ENCODE measurements at regions not wholly inside any gene's neighbourhood (a gene's known extent, or its start where the extent isn't known, plus 50 kb on each side); places are given as distances from the start of the nearest gene placed in this dataset.

DNA sequence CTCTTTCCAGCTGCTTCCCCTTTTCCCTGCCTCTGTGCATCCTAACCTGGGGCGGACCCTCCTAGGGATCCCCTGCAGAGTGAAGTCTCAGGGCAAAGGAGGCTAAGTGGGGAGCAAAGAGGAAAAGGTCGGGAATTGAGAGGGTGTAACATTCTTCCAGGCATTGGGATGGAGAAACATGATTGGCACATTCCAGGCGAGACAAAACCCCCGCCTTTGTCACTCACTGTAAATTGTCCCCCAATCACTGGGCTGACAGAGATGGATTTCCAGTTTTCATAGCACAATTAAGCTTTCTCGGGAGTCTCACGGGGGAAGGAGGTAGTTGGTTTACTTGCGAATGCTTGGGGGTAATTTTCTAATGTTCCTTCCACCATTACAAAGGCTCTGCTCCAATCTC is 74.9 kb downstream of the MIAT start:
- no peak for DNase-seq (ENCODE audit: low read depth)

- no peak for DNase-seq (ENCODE audit: low read depth)
Measured at GRCh38 chr22:26734339-26735018, 77.1 kb downstream of the MIAT start.

DNA sequence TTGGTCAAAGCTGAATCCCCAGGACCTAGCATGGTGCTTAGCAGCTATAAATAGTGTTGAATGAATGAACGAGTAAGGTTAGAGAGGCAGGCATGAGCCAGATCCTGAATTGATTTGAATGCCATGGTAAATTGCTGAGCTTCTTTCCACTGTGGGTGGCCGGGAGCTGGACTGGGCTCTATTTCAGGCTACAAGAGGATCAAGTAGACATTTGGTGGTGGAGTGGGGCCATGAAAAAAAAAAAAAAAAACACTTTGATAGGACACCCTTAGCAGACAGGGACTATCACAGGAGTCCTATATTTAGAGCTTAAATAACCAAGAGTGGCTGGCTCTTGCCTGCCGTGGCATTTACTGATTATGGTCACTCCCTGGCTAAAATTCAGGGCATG is 77.6 kb downstream of the MIAT start:
- no peak for DNase-seq (ENCODE audit: low read depth)

GRCh38 chr22:26737262-26737661 is 79.9 kb downstream of the MIAT start:
- no peak for DNase-seq (ENCODE audit: low read depth)

DNA sequence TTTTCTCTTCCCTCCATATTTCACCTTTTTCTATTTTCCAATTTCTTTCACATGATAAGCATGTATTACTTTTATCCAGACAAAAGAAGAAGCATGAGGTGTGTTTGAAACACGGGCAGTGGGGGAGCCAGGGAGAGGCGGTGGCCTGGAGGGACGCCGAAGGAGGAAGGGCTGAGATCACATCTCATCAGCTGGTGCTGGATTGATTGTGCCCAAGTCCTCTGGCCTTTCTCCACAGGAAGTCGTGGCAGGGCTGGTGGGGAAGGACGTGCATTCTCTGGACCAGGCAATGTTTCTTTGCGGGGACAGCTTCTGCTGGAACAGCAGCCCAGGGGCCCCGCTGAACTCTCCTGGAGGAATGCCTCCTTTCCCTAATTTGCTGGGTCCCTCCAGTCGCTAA is 82.9 kb downstream of the MIAT start:
- DNase-seq (ENCODE audit: low read depth) = no peak

GRCh38 chr22:26743149-26743548 is 85.8 kb downstream of the MIAT start:
- DNase-seq (ENCODE audit: low read depth) = no peak

DNA sequence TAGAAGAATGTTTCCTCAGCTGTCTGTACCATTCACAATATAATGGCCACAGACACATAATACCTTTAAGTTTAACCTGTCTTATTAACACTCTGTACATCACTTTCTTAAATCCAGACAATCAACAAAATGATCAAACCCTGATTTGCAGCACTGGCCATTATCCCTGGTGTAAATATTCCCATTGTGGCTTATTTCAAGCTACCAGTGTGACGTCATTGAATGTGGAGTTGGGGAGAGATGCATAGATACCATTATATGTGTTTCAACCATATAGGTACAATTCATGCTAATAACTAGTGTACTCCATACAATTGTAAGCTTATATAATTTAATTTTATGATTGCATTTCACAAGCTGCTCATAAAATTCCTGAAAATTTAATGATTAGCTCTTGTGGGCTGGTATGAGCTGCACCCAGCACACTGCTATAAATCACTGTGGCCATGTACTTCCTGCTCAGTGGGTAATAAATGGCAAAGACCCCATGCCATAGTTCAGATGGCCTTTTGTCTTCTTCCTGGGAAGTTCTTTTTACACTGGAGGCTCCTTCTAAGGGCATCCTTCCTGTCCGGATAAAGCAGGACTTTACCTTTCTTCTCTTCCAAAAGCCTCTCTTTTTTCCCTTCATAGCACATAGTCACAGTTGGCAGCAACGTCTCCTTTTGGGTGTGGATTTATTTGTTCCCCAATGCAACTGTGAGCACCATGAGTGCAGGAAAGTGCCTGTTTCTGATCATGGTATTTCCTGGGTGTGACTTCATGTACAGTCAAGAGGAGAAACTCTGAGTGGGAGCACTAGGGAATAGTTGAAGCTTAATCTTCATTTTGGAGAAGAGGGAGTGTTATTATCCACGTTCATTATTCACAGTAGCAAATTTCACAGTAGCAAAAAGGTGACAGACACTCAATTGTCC is 87.8 kb downstream of the MIAT start:
- DNase-seq (ENCODE audit: low read depth) = no peak

GRCh38 chr22:26746311-26746710 is 88.9 kb downstream of the MIAT start:
- no peak for DNase-seq (ENCODE audit: low read depth)

GRCh38 chr22:26748845-26749244 is 91.5 kb downstream of the MIAT start:
- no peak for DNase-seq (ENCODE audit: low read depth)

GRCh38 chr22:26751217-26751616 is 93.8 kb downstream of the MIAT start:
- no peak for DNase-seq (ENCODE audit: low read depth)

DNA sequence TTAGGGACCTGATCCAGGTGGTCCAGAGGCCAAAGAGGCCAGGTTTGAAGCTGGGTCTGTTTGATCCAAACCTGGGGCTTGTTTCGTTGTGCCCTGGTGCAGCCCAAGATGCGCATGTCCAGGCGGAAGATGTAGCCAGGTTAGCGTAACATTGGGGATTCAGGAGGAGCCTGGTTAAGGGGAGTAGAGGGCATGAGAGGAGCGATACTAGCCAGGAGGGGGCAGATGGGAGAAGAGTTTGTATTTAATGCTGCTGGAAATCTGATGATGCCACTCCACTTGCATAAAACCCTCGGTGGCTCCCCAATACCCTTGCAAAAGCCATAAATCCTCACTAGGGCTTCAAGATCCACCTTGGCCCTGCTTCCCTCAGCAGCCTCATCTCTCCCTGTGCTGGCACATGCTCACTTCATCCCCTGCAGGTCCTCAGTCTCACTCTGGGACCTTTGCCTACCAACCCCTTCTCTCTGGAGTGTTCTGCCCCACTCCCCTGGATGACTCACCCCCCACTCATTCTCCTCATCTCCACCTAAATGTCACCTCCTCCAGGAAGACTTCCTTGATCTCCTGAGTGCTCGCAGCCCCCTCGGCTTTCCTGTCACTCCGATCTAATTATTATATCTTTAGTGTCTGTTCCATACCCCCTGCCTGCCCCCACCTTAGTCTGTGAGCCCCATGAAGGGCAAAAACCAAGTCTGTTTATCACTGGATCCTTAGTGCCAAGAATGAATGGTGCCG is 95.9 kb downstream of the MIAT start:
- DNase-seq (ENCODE audit: low read depth) = no peak

GRCh38 chr22:26756675-26757293 is 99.4 kb downstream of the MIAT start:
- DNase-seq (ENCODE audit: low read depth) = no peak

DNA sequence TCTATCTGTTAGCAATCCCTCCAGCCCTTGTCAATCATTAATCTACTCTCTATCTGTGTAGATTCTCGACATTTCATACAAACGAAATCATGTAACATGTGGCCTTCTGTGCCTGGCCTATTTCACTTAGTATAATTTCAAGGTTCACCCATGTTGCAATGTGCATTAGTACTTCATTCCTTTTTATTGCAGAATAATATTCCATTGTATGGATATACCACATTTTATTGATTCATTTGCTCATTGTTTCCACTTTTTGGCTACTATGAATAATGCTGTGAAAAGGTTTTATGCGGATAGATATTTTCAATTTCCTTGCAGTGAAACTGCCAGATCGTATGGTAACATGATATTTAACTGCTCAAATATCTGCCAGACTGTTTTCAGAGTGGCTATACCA is 100.1 kb downstream of the MIAT start:
- no peak for DNase-seq (ENCODE audit: low read depth)

DNA sequence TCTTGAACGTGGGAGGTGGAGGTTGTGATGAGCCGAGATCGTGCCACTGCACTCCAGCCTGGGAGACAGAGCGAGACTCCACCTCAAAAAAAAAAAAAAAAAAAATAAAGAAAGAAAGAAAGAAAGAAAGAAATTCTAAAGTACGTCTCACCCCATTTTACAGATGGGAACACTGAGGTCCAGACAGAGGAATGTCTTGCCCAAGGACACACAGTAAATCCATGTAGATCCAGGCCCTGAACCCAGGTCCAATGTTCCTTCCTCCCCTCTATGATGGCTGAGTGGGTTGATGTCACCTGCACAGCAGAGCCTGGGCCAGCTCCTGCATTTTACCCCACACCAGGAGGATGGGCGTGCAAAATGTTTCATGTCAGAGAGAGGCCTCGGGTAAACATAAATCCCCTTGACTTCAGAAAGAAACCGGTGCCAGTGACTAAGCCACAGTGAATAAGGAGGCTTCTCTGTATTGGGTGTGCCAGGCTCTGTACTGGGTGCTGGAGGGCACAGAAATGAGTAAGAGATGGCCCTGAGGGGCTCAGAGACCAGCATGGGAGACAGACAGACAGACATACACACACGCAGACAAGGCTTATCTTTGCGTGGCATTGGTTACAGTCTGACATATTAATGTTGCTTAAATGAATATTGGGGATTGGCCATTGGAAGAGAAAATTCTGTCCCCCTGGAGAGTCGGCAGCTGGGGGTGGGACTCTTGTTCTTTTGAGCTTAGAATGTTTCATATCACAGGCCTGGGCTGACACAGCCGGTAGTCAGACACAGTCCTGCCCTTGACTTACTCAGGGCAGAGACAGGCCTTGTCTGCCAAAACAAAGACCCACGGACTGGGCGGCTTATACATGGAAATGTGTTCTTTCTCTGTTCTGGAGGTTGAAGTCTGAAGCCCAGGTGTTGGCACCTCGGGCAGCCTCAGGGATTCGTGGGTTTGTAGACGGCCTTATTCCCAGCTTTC is 105.4 kb downstream of the MIAT start:
- no peak for DNase-seq (ENCODE audit: low read depth)

GRCh38 chr22:26763633-26764361 is 106.4 kb downstream of the MIAT start:
- DNase-seq (ENCODE audit: low read depth) = no peak

DNA sequence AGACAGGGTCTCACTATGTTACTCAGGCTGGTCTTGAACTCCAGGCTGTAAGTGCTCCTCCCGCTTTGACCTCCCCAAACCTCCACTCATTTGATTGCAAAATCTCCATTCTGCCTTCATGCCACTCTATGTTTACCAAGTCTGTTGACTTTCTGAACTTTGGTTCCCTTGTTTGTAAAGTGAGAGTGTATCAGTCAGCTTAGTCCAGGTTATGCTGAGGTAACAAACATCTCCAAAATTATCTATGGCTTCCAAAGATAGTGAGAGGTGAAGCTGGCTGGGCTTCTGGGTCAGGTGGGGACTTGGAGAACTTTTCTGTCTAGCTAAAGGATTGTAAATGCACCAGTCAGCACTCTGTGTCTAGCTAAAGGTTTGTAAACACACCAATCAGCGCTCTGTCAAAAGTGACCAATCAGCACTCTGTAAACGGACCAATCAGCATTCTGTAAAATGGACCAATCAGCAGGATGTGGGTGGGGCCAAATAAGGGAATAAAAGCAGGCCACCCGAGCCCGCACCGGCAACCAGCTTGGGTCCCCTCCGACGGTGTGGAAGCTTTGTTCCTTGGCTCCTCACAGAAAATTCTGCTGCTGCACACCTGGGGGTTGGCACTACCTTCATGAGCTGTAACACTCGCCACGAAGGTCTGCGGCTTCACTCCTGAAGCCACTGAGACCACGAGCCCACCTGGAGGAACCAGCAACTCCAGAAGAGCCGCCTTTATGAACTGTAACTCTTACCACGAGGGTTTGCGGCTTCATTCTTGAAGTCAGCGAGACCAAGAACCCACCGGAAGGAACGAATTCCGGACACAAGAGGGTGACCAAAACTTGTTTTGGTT is 109.3 kb downstream of the MIAT start:
- DNase-seq (ENCODE audit: low read depth) = no peak

- no peak for DNase-seq (ENCODE audit: low read depth)
Measured at GRCh38 chr22:26767351-26768155, 110.2 kb downstream of the MIAT start.

DNA sequence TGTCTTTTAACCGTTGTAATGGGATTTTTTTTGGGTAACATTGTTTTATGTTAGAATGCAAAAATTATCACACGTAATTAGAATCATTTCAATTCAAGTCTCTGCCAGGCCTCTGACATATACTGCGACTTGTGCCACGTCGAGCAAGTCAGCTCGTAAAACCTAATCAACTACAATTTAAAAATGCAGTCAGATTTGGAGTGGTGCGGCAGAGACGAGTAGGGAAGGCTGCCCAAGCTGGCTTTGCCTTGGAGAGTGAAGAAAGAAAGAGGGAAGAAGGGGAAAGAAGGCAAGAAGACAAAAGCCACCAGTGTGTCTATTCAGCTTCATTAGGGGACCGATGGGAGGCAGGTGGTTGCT is 110.7 kb downstream of the MIAT start:
- DNase-seq (ENCODE audit: low read depth) = no peak

GRCh38 chr22:26768952-26769351 is 111.6 kb downstream of the MIAT start:
- no peak for DNase-seq (ENCODE audit: low read depth)

Measured in fibroblast of the conjunctiva (primary cell).